AG04450 (cell line): ENCODE measurements at regions not wholly inside any gene's neighbourhood (a gene's known extent, or its start where the extent isn't known, plus 50 kb on each side); places are given as distances from the start of the nearest gene placed in this dataset.

ENCODE experiments used
- CTCF ChIA-PET: fragments of 300-600, 350-600 bp; formaldehyde crosslinking; extraction: SDS; loops from one replicate; lab custom pipeline; 2022; ENCODE audit warnings: antibody characterized with exemption, inconsistent platforms; lab: Charles Lee
- POLR2A ChIA-PET: fragments of 350-600 bp; formaldehyde crosslinking; extraction: SDS; loops from one replicate; lab custom pipeline; 2021; ENCODE audit warnings: antibody characterized with exemption, inconsistent platforms; lab: Yijun Ruan, JAX
- DNase-seq: peaks from one replicate; pipeline ENCODE4 v3.0.0-alpha.2; 2011; ENCODE audit warnings: low read depth, low spot score
- H3K27ac ChIP-seq: one replicate; pipeline ENCODE4 v1.5.1; 2012; ENCODE audit warnings: low read depth, low read length, control low read depth
- H3K27me3 ChIP-seq: one replicate; pipeline ENCODE4 v1.6.0; 2012; ENCODE audit warnings: low read length; ENCODE audit not compliant: control insufficient read depth, insufficient read depth
- H3K4me3 ChIP-seq: 2 replicates; pipeline ENCODE4 v1.5.1; 2011; ENCODE audit warnings: mild to moderate bottlenecking, low read depth, low read length, control low read depth
- H3K9me3 ChIP-seq: 2 replicates; pipeline ENCODE4 v1.5.1; 2012; ENCODE audit warnings: low read length; ENCODE audit not compliant: control insufficient read depth, insufficient read depth
- CTCF ChIP-seq: IDR thresholded peaks from 2 replicates; pipeline ENCODE4 v1.5.1; 2011; ENCODE audit warnings: low read depth, low read length, control low read depth, inconsistent platforms

GRCh38 chr3:82287562-82287961, 526.1 kb upstream of the GBE1 start:
- no peaks in the 10 kb centered on the region for H3K27me3 ChIP-seq
- POLR2A ChIA-PET: no interaction called here
- CTCF ChIA-PET: no interaction called here
- H3K4me3 ChIP-seq: no peak overlapping the region
- no peak overlapping the region for H3K27ac ChIP-seq
- DNase-seq: no peak
- no peak for TF ChIP-seq CTCF
- peaks cover 11% of the 10 kb centered on the region for H3K9me3 ChIP-seq

- Histone ChIP-seq H3K27me3 (no peaks in the 10 kb centered on the region), H3K9me3 (peaks cover 4% of the 10 kb centered on the region; the same call in 1 of the 2 replicates), H3K27ac (no peak overlapping the region), H3K4me3 (no peak overlapping the region)
- CTCF ChIA-PET: no interaction called here
- no peak for TF ChIP-seq CTCF
- no peak for DNase-seq
- POLR2A ChIA-PET: no interaction called here
These were observed 519.8 kb upstream of the GBE1 start for GRCh38 chr3:82281205-82281604.

GRCh38 chr3:82276992-82277391, 515.5 kb upstream of the GBE1 start:
- Histone ChIP-seq H3K9me3 (peaks cover 10% of the 10 kb centered on the region), H3K27ac (no peak overlapping the region), H3K27me3 (no peaks in the 10 kb centered on the region), H3K4me3 (no peak overlapping the region)
- POLR2A ChIA-PET: no interaction called here
- TF ChIP-seq CTCF: no peak
- no peak for DNase-seq
- CTCF ChIA-PET: no interaction called here

GRCh38 chr3:82274897-82275296, 513.5 kb upstream of the GBE1 start:
- Histone ChIP-seq H3K4me3 (no peak overlapping the region), H3K27me3 (no peaks in the 10 kb centered on the region), H3K27ac (no peak overlapping the region), H3K9me3 (peaks cover 10% of the 10 kb centered on the region)
- TF ChIP-seq CTCF: no peak
- DNase-seq: no peak
- ChIA-PET POLR2A (no interaction called here), CTCF (no interaction called here)

- no peak for TF ChIP-seq CTCF
- Histone ChIP-seq H3K9me3 (peaks cover 3% of the 10 kb centered on the region; the same call in 1 of the 2 replicates), H3K4me3 (no peak overlapping the region), H3K27ac (no peak overlapping the region), H3K27me3 (no peaks in the 10 kb centered on the region)
- no peak for DNase-seq
- CTCF ChIA-PET: no interaction called here
- POLR2A ChIA-PET: no interaction called here
These were observed 504.3 kb upstream of the GBE1 start for GRCh38 chr3:82265747-82266146.
